ENCODE measurements at regions not wholly inside any gene's neighbourhood (a gene's known extent, or its start where the extent isn't known, plus 50 kb on each side); places are given as distances from the start of the nearest gene placed in this dataset.

GRCh38 chr12:40584763-40585162 is 107.5 kb upstream of the CNTN1 start (continued):
- TF ChIP-seq POLR2AphosphoS5 (IDR thresholded peaks at IDR 0.05; ENCODE audit: low read depth) (no peak), ZNF331 (CRISPR knock-in tag; IDR thresholded peaks at IDR 0.05; ENCODE audit: low read depth) (no peak), REST (IDR thresholded peaks at IDR 0.05; ENCODE audit: unreplicated experiment) (no peak), STAT1 (IDR thresholded peaks at IDR 0.05; ENCODE audit: unreplicated experiment) (no peak), EZH2phosphoT487 (IDR thresholded peaks at IDR 0.05; ENCODE audit: unreplicated experiment) (no peak), ZNF114 (CRISPR knock-in tag; IDR thresholded peaks at IDR 0.05) (no peak), NANOG (IDR thresholded peaks at IDR 0.05; ENCODE audit: borderline replicate concordance) (no peak), JUNB (IDR thresholded peaks at IDR 0.05; ENCODE audit: unreplicated experiment) (no peak)
- TF ChIP-seq, protein P1, sequence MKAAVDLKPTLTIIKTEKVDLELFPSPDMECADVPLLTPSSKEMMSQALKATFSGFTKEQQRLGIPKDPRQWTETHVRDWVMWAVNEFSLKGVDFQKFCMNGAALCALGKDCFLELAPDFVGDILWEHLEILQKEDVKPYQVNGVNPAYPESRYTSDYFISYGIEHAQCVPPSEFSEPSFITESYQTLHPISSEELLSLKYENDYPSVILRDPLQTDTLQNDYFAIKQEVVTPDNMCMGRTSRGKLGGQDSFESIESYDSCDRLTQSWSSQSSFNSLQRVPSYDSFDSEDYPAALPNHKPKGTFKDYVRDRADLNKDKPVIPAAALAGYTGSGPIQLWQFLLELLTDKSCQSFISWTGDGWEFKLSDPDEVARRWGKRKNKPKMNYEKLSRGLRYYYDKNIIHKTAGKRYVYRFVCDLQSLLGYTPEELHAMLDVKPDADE (IDR thresholded peaks at IDR 0.05): no peak

- no peaks in the 10 kb centered on the region; the same call in 1 of the 2 replicates for H3K36me3 ChIP-seq (ENCODE audit: insufficient read depth)
- no peak for DNase-seq (ENCODE audit: low spot score)
- no peaks in the 10 kb centered on the region for H3K9me2 ChIP-seq (ENCODE audit: insufficient read depth)
- H3K27ac ChIP-seq (ENCODE audit: low read depth): no peak overlapping the region
- no peaks in the 10 kb centered on the region for H4K20me1 ChIP-seq (replicated peaks; ENCODE audit: insufficient read depth)
- Mint-ChIP-seq H3K36me3 (ENCODE audit: low read depth) (peaks cover 27% of the 10 kb centered on the region), H3K4me1 (no peaks in the 10 kb centered on the region), H3K27ac (no peak overlapping the region), H3K27me3 (ENCODE audit: insufficient read depth, low read depth, poor library complexity) (no peaks in the 10 kb centered on the region), H3K9me3 (peaks cover 41% of the 10 kb centered on the region), H3K4me3 (no peak overlapping the region)
- no peak for ATAC-seq
- H3K4me1 ChIP-seq (ENCODE audit: insufficient read depth): no peaks in the 10 kb centered on the region
- no peaks in the 10 kb centered on the region for H3K79me2 ChIP-seq (replicated peaks; ENCODE audit: insufficient read depth)
- H3K27me3 ChIP-seq (ENCODE audit: insufficient read depth): no peaks in the 10 kb centered on the region
- no peak overlapping the region for H3K4me2 ChIP-seq
- H3K4me3 ChIP-seq: no peak overlapping the region
- H3F3A ChIP-seq (replicated peaks; ENCODE audit: low read depth): no peaks in the 10 kb centered on the region
- H2AFZ ChIP-seq: no peak overlapping the region
- no peak for TF ChIP-seq ZNF114 (CRISPR knock-in tag; IDR thresholded peaks at IDR 0.05)
- TF ChIP-seq, protein P2, sequence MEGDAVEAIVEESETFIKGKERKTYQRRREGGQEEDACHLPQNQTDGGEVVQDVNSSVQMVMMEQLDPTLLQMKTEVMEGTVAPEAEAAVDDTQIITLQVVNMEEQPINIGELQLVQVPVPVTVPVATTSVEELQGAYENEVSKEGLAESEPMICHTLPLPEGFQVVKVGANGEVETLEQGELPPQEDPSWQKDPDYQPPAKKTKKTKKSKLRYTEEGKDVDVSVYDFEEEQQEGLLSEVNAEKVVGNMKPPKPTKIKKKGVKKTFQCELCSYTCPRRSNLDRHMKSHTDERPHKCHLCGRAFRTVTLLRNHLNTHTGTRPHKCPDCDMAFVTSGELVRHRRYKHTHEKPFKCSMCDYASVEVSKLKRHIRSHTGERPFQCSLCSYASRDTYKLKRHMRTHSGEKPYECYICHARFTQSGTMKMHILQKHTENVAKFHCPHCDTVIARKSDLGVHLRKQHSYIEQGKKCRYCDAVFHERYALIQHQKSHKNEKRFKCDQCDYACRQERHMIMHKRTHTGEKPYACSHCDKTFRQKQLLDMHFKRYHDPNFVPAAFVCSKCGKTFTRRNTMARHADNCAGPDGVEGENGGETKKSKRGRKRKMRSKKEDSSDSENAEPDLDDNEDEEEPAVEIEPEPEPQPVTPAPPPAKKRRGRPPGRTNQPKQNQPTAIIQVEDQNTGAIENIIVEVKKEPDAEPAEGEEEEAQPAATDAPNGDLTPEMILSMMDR (conservative IDR thresholded peaks at IDR 0.05; ENCODE audit: low read depth in 2 of 2): no peak
- TF ChIP-seq EZH2 (IDR thresholded peaks at IDR 0.05; ENCODE audit: low read depth, unreplicated experiment): no peak
- no peak for TF ChIP-seq ZNF331 (CRISPR knock-in tag; IDR thresholded peaks at IDR 0.05; ENCODE audit: low read depth)
- no peak for TF ChIP-seq REST (IDR thresholded peaks at IDR 0.05; ENCODE audit: unreplicated experiment)
- no peak for TF ChIP-seq POLR2AphosphoS5 (IDR thresholded peaks at IDR 0.05; ENCODE audit: low read depth)
- TF ChIP-seq CREB1 (CRISPR knock-in tag; IDR thresholded peaks at IDR 0.05; ENCODE audit: low read depth): no peak
- no peak for TF ChIP-seq JUNB (IDR thresholded peaks at IDR 0.05; ENCODE audit: unreplicated experiment)
- no peak for TF ChIP-seq NANOG (IDR thresholded peaks at IDR 0.05; ENCODE audit: borderline replicate concordance)
- TF ChIP-seq EZH2phosphoT487 (IDR thresholded peaks at IDR 0.05; ENCODE audit: unreplicated experiment): no peak
These were observed 105.4 kb upstream of the CNTN1 start for GRCh38 chr12:40586823-40587222.

Data from GM23338 (cell line).